OCI-LY3 (cell line): ENCODE measurements at regions not wholly inside any gene's neighbourhood (a gene's known extent, or its start where the extent isn't known, plus 50 kb on each side); places are given as distances from the start of the nearest gene placed in this dataset.

Source experiments
- H2AFZ ChIP-seq: fragments of 200-600, 300-600 bp; shearing (Covaris generic); 2 replicates; pipeline ENCODE4 v1.6.0; 2014; ENCODE audit warnings: antibody characterized with exemption, low read depth, low read length
- H3K27ac ChIP-seq: fragments of 200-600, 300-600 bp; sonication (generic); 2 replicates; pipeline ENCODE4 v1.5.1; 2014; ENCODE audit warnings: mild to moderate bottlenecking, low read length, moderate library complexity, mixed read lengths
- H3K27me3 ChIP-seq: fragments of 200-600, 300-600 bp; sonication (generic); 2 replicates; pipeline ENCODE4 v1.6.1; 2014; ENCODE audit warnings: low read depth, low read length, mixed read lengths
- H3K36me3 ChIP-seq: fragments of 200-600, 300-600 bp; sonication (generic); replicated peaks from 2 replicates; pipeline ENCODE3; 2014; ENCODE audit warnings: low read depth, low read length, mixed read lengths
- H3K4me1 ChIP-seq: fragments of 300-600, 200-600 bp; sonication (generic); 2 replicates; pipeline ENCODE4 v1.6.1; 2014; ENCODE audit warnings: low read length, mixed read lengths
- H3K4me2 ChIP-seq: fragments of 200-600, 300-600 bp; sonication (generic); 2 replicates; pipeline ENCODE4 v1.6.1; 2014; ENCODE audit warnings: low read length, mixed read lengths
- H3K4me3 ChIP-seq: fragments of 300-600, 200-600 bp; sonication (generic); 2 replicates; pipeline ENCODE4 v1.5.1; 2014; ENCODE audit warnings: antibody characterized with exemption, mild to moderate bottlenecking, low read length, moderate library complexity
- H3K79me2 ChIP-seq: fragments of 300-600, 200-600 bp; shearing (Covaris generic); 2 replicates; pipeline ENCODE4 v1.6.1; 2014; ENCODE audit warnings: mild to moderate bottlenecking, low read length, mixed read lengths
- H3K9ac ChIP-seq: fragments of 300-600, 200-600 bp; shearing (Covaris generic); 2 replicates; pipeline ENCODE4 v1.6.0; 2014; ENCODE audit warnings: mild to moderate bottlenecking, low read length, moderate library complexity
- H3K9me3 ChIP-seq: fragments of 200-600, 300-600 bp; shearing (Covaris generic); 2 replicates; pipeline ENCODE4 v1.6.1; 2014; ENCODE audit warnings: low read length, mixed read lengths; ENCODE audit not compliant: insufficient read depth
- H4K20me1 ChIP-seq: fragments of 200-600, 300-600 bp; sonication (generic); 2 replicates; pipeline ENCODE4 v1.6.1; 2016; ENCODE audit warnings: low read length, mixed read lengths; ENCODE audit not compliant: insufficient read depth
- EZH2phosphoT487 ChIP-seq: fragments of 200-600 bp; shearing (Covaris generic); IDR thresholded peaks from 2 replicates; pipeline ENCODE4 v1.6.1; 2018; ENCODE audit warnings: antibody characterized with exemption, mixed run types, low read depth
- TF ChIP-seq, protein P1 (sequence below): fragments of 200-600, 300-600 bp; sonication (generic); IDR thresholded peaks from 2 replicates; pipeline ENCODE4 v1.5.1; 2014; ENCODE audit warnings: antibody characterized with exemption, low read length, low read depth

DNA sequence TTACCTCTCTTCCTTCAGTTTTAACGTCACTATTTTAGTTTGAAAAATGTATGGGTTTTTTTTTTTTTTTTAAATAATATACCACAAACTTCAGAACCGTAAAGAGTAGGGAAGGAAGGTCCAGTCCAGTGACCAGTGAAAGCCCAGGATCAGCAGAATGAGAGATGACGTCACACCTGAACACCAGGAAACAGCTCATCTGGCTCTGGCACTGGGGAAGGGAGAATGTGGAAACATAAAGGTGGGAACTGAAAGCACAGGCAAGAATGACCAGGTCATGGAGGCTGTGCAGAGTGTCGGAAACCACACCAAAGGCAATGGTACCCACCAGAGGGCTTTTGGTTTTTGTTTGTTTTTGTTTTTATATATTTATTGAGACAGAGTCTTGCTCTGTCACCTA is 141.2 kb downstream of the DHX15 start:
- Histone ChIP-seq H3K27ac (no peak overlapping the region), H3K4me1 (peaks cover 8% of the 10 kb centered on the region), H3K9me3 (no peaks in the 10 kb centered on the region), H3K4me2 (no peak overlapping the region), H3K36me3 (no peaks in the 10 kb centered on the region), H3K9ac (no peak overlapping the region), H3K79me2 (no peaks in the 10 kb centered on the region), H2AFZ (no peak overlapping the region), H3K27me3 (no peaks in the 10 kb centered on the region; the same call in 1 of the 2 replicates), H4K20me1 (no peaks in the 10 kb centered on the region), H3K4me3 (no peak overlapping the region)
- no peak for TF ChIP-seq EZH2phosphoT487
- TF ChIP-seq, protein P1, sequence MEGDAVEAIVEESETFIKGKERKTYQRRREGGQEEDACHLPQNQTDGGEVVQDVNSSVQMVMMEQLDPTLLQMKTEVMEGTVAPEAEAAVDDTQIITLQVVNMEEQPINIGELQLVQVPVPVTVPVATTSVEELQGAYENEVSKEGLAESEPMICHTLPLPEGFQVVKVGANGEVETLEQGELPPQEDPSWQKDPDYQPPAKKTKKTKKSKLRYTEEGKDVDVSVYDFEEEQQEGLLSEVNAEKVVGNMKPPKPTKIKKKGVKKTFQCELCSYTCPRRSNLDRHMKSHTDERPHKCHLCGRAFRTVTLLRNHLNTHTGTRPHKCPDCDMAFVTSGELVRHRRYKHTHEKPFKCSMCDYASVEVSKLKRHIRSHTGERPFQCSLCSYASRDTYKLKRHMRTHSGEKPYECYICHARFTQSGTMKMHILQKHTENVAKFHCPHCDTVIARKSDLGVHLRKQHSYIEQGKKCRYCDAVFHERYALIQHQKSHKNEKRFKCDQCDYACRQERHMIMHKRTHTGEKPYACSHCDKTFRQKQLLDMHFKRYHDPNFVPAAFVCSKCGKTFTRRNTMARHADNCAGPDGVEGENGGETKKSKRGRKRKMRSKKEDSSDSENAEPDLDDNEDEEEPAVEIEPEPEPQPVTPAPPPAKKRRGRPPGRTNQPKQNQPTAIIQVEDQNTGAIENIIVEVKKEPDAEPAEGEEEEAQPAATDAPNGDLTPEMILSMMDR = no peak

DNA sequence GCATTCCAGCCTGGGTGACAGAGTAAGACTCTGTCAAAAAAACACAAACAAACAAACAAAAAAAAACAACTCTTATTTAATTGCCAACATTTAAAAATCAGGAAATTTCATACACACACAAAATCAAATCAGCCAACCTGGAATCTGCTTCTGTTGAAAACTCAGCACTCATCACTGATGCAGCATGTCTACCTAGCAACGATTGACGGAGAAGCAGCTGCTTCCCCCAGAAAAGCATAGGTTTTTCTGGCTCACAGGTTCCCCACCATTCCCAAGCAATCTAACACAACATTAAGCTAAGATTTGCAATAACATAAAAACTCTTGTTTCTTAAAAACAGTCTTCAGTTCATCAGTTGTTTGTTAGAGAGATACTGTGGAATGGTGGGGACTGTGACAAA is 143.6 kb downstream of the DHX15 start:
- Histone ChIP-seq H3K36me3 (no peaks in the 10 kb centered on the region), H3K4me1 (peaks cover 8% of the 10 kb centered on the region), H4K20me1 (no peaks in the 10 kb centered on the region), H3K79me2 (no peaks in the 10 kb centered on the region), H2AFZ (no peak overlapping the region), H3K9me3 (no peaks in the 10 kb centered on the region), H3K27me3 (no peaks in the 10 kb centered on the region; the same call in 1 of the 2 replicates), H3K4me3 (no peak overlapping the region), H3K27ac (no peak overlapping the region), H3K4me2 (no peak overlapping the region), H3K9ac (no peak overlapping the region)
- TF ChIP-seq, protein P1 = no peak
- TF ChIP-seq EZH2phosphoT487 = no peak

DNA sequence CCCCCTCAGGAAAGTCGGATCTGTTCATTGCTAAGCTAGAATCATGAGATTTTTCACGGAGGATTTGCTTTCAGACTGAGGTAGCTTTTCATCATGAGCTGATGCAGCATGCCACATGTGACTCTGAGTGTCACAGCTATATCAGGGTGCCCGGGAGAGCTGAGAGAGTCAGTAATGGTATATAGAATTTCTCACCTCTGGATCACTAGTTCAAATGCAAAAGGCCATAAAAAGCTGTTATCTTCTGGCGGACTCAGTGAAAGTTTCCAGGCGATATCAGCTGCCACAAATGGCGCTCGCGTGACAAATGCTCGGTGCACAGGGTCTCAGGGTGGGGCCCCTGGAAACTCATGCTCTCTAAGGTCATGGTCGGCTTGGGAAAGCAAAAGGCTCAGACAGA is 150.1 kb downstream of the DHX15 start:
- no peaks in the 10 kb centered on the region for H3K36me3 ChIP-seq
- H4K20me1 ChIP-seq = no peaks in the 10 kb centered on the region

DNA sequence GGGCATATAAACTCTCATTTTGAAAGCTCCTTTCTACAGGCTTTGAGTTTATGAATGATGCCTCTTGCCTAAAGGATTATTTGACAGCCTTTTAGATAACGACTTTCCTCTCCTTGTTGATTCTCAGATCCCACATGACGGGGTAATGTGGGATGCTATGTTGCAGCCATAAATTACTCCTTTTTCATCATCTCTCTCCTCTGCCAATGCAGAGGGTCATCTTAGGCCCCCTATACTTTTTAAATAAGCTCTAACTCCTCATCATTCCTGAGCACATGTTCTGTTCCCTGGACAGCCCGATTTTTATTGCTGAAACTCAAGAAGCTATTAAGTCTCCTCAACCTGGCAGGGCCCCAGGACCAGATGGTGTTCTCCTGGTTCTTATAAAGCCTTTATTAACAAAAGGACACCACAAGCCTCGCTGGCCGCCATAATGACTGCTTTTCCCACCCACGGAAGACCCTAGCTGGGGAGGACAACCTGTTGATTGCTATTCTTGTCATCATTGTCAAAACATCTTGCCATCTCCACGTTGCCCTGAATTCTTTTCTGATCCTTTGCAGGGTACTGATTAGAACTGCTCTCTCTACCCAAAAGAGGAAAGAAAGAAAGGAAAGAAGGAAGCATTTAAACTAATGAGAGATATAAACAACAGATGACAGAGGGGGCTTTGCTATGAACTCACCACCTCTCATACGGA is 150.7 kb downstream of the DHX15 start:
- Histone ChIP-seq H3K4me3 (no peak overlapping the region), H3K27me3 (no peaks in the 10 kb centered on the region), H3K36me3 (no peaks in the 10 kb centered on the region), H3K4me2 (no peak overlapping the region), H3K4me1 (no peaks in the 10 kb centered on the region), H3K9ac (no peak overlapping the region), H3K79me2 (no peaks in the 10 kb centered on the region), H3K27ac (no peak overlapping the region), H4K20me1 (no peaks in the 10 kb centered on the region), H2AFZ (no peak overlapping the region), H3K9me3 (no peaks in the 10 kb centered on the region)
- TF ChIP-seq EZH2phosphoT487 = no peak
- TF ChIP-seq, protein P1 = no peak

More for the DNA sequence above, 150.1 kb downstream of the DHX15 start:
- no peak overlapping the region for H3K27ac ChIP-seq
- H3K4me3 ChIP-seq = no peak overlapping the region
- H3K79me2 ChIP-seq = no peaks in the 10 kb centered on the region
- H3K9ac ChIP-seq = no peak overlapping the region
- H3K4me1 ChIP-seq = no peaks in the 10 kb centered on the region
- no peaks in the 10 kb centered on the region for H3K27me3 ChIP-seq
- TF ChIP-seq EZH2phosphoT487 = no peak
- TF ChIP-seq, protein P1 = no peak
- H2AFZ ChIP-seq = no peak overlapping the region
- H3K9me3 ChIP-seq = no peaks in the 10 kb centered on the region
- no peak overlapping the region for H3K4me2 ChIP-seq
